ENCODE measurements at regions not wholly inside any gene's neighbourhood (a gene's known extent, or its start where the extent isn't known, plus 50 kb on each side); places are given as distances from the start of the nearest gene placed in this dataset.
"Not testable (repeated sequence)": the region's sequence is repeated elsewhere in the genome, so short reads cannot be mapped to it uniquely, and the experiment has no call there.

DNA sequence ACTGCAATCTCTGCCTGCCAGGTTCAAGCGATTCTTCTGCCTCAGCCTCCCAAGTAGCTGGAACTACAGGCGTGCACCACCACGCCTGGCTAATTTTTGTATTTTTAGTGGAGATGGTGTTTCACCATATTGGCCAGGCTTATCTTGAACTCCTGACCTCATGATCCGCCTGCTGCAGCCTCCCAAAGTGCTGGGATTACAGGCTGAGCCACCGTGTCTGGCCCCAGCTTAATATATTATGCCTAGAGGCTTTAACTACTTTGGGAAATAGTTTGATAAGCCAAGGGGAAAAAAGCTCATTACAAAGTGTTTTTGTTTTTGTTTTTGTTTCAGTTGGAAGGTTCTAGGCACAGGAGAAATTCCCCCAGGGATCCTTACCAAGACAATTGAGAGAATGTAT, 184.2 kb upstream of the FAM241A start:
- H4K20me1 ChIP-seq (replicated peaks in 1 of 2; ENCODE audit: control insufficient read depth in 1 of 2, insufficient read depth in 2 of 2, low read length in 2 of 2); H2BK12ac ChIP-seq (ENCODE audit: low read depth, low read length); H3K18ac ChIP-seq (ENCODE audit: extremely low read depth, low read length); DNase-seq (ENCODE audit: low read depth in 1 of 2, low spot score in 2 of 2); FAIRE-seq; H2BK20ac ChIP-seq (ENCODE audit: low read length); H4K8ac ChIP-seq (ENCODE audit: extremely low read depth, insufficient read depth, low read length); H3K79me1 ChIP-seq (ENCODE audit: low read depth, low read length); H2AFZ ChIP-seq (ENCODE audit: low read length); H3K36me3 ChIP-seq (ENCODE audit: control insufficient read depth in 2 of 4, insufficient read depth in 4 of 4, low read length in 3 of 4); H3K79me2 ChIP-seq (ENCODE audit: control insufficient read depth in 1 of 2, insufficient read depth in 2 of 2, low read length in 2 of 2); H3K9ac ChIP-seq (replicated peaks in 1 of 4; ENCODE audit: extremely low read depth in 1 of 4, low read depth in 3 of 4, low read length in 3 of 4); H3K27me3 ChIP-seq (replicated peaks in 1 of 4; ENCODE audit: control insufficient read depth in 3 of 4, extremely low read depth in 1 of 4, insufficient read depth in 3 of 4, low read length in 3 of 4); H3K4me3 ChIP-seq (ENCODE audit: extremely low read depth in 1 of 4, insufficient read depth in 2 of 4, low read depth in 3 of 4, low read length in 4 of 4); H2BK120ac ChIP-seq (replicated peaks; ENCODE audit: low read depth, low read length); H2AK5ac ChIP-seq (ENCODE audit: low read depth, low read length); H3K27ac ChIP-seq (ENCODE audit: low read depth, low read length); H2BK5ac ChIP-seq (ENCODE audit: low read depth, low read length); H3K56ac ChIP-seq (replicated peaks; ENCODE audit: insufficient read length, low read depth, low read length); H4K91ac ChIP-seq (replicated peaks; ENCODE audit: insufficient read length, low read length); H3K23ac ChIP-seq (ENCODE audit: insufficient read length); H3K14ac ChIP-seq (ENCODE audit: insufficient read length); H3K9me3 ChIP-seq (ENCODE audit: insufficient read depth in 2 of 2, low read depth in 1 of 2, low read length in 1 of 2); H3K4ac ChIP-seq (replicated peaks; ENCODE audit: insufficient read length, low read depth, low read length); H3K23me2 ChIP-seq (ENCODE audit: low read depth, low read length); H2BK15ac ChIP-seq (ENCODE audit: low read length); H4K5ac ChIP-seq (ENCODE audit: insufficient read length, low read depth, low read length); H3K4me2 ChIP-seq (ENCODE audit: insufficient read depth in 1 of 2, low read depth in 2 of 2, low read length in 2 of 2); POLR2A ChIA-PET (ENCODE audit: partially characterized antibody); H3K4me1 ChIP-seq (replicated peaks in 1 of 4; ENCODE audit: control insufficient read depth in 3 of 4, insufficient read depth in 4 of 4, low read length in 3 of 4): not testable (repeated sequence)
- 94% methylated on average over 5 of the region's 5 CpGs; no CpG with 5 or more reads in 1 of the 2 experiments for WGBS, 2 experiments (ENCODE audit: extremely low coverage in 1 of 2, insufficient coverage in 1 of 2, insufficient read length in 1 of 2, insufficient replicate concordance in 2 of 2, low coverage in 1 of 2, low lambda C conversion rate in 2 of 2, missing lambda C conversion rate in 1 of 2)
- CTCF ChIA-PET (ENCODE audit: partially characterized antibody): interaction anchor here (0.5 to 6.2 kb wide), 3 partner anchors 13 to 555 kb away, joined by 4 to 36 read pairs (median 4); no protein-coding TSS in a partner anchor
